ENCODE measurements at regions not wholly inside any gene's neighbourhood (a gene's known extent, or its start where the extent isn't known, plus 50 kb on each side); places are given as distances from the start of the nearest gene placed in this dataset.

- TF ChIP-seq CTCF (IDR thresholded peaks at IDR 0.05) (no peak), POLR2A (IDR thresholded peaks at IDR 0.05) (no peak), POLR2AphosphoS5 (IDR thresholded peaks at IDR 0.05) (no peak)
These were observed 768.5 kb downstream of the TRIB2 start for GRCh38 chr2:13485256-13485655.

Measured in suprapubic skin (tissue), 4 donors.